IMR-90 (cell line): ENCODE measurements at regions not wholly inside any gene's neighbourhood (a gene's known extent, or its start where the extent isn't known, plus 50 kb on each side); places are given as distances from the start of the nearest gene placed in this dataset.

Experiments used
- ATAC-seq: fragments of 200-7000 bp; cut with Tn5 transposase; 2 replicates; pipeline ENCODE4 v1.9.1; 2020; ENCODE audit warnings: low read depth, mild to moderate bottlenecking, moderate library complexity
- BruUV-seq: library from RNA; stranded (reverse); fragments of 400-500 nt; replicated peaks from 2 replicates; lab custom pipeline; 2021; lab: Mats Ljungman, UMichigan
- CTCF ChIA-PET: fragments of 300-600 bp; formaldehyde crosslinking; extraction: SDS; loops from one replicate; lab custom pipeline; 2021; ENCODE audit warnings: antibody characterized with exemption; lab: Yijun Ruan, JAX
- POLR2A ChIA-PET: fragments of 300-600 bp; sonication (Branson Sonifier 250); formaldehyde crosslinking; loops from one replicate; lab custom pipeline; 2022; ENCODE audit warnings: antibody characterized with exemption; ENCODE audit not compliant: unreplicated experiment; lab: Charles Lee
- DNase-seq: peaks from one replicate; pipeline ENCODE4 v3.0.0; 2013
- H2AFZ ChIP-seq: replicated peaks from 2 replicates; pipeline ENCODE3; 2013; ENCODE audit warnings: low read length, mild to moderate bottlenecking; ENCODE audit not compliant: poor library complexity
- H2AK5ac ChIP-seq: 2 replicates; pipeline ENCODE4 v1.6.1; 2013; ENCODE audit warnings: low read depth, low read length, inconsistent platforms
- H2AK9ac ChIP-seq: replicated peaks from 2 replicates; pipeline ENCODE3; 2013; ENCODE audit warnings: mild to moderate bottlenecking, low read depth, low read length, moderate library complexity; ENCODE audit not compliant: poor library complexity
- H2BK120ac ChIP-seq: 2 replicates; pipeline ENCODE4 v1.6.1; 2013; ENCODE audit warnings: low read depth, low read length, inconsistent platforms
- H2BK15ac ChIP-seq: 3 replicates; pipeline ENCODE4 v1.6.1; 2013; ENCODE audit warnings: low read depth, low read length, inconsistent platforms
- H2BK20ac ChIP-seq: 2 replicates; pipeline ENCODE4 v1.6.1; 2013; ENCODE audit warnings: low read depth, mild to moderate bottlenecking, inconsistent platforms, low read length, moderate library complexity
- H2BK5ac ChIP-seq: 2 replicates; pipeline ENCODE4 v1.6.1; 2013; ENCODE audit warnings: mild to moderate bottlenecking, low read depth, low read length, inconsistent platforms; ENCODE audit not compliant: poor library complexity, severe bottlenecking
- H3K14ac ChIP-seq: replicated peaks from 2 replicates; pipeline ENCODE4 v1.6.1; 2013; ENCODE audit warnings: low read depth, low read length, inconsistent platforms
- H3K18ac ChIP-seq: 2 replicates; pipeline ENCODE4 v1.6.1; 2013; ENCODE audit warnings: low read depth, low read length, control low read depth
- H3K23ac ChIP-seq: 2 replicates; pipeline ENCODE4 v1.6.1; 2013; ENCODE audit warnings: low read depth, low read length, inconsistent platforms
- H3K27ac ChIP-seq: 2 replicates; pipeline ENCODE4 v1.5.1; 2013; ENCODE audit warnings: mild to moderate bottlenecking, control low read depth, low read length; ENCODE audit not compliant: insufficient read depth
- H3K27me3 ChIP-seq: 2 replicates; pipeline ENCODE4 v1.6.1; 2013; ENCODE audit warnings: low read length; ENCODE audit not compliant: control insufficient read depth, insufficient read depth
- H3K36me3 ChIP-seq: 2 replicates; pipeline ENCODE4 v1.6.1; 2013; ENCODE audit warnings: low read length, mixed read lengths; ENCODE audit not compliant: control insufficient read depth, insufficient read depth
- H3K4ac ChIP-seq: 2 replicates; pipeline ENCODE4 v1.6.1; 2013; ENCODE audit warnings: low read depth, low read length, inconsistent platforms
- H3K4me1 ChIP-seq: 2 replicates; pipeline ENCODE4 v1.6.1; 2013; ENCODE audit warnings: low read length, mixed read lengths; ENCODE audit not compliant: control insufficient read depth, insufficient read depth
- H3K4me2 ChIP-seq: 2 replicates; pipeline ENCODE4 v1.6.1; 2013; ENCODE audit warnings: low read depth, mild to moderate bottlenecking, control low read depth, low read length, moderate library complexity
- H3K4me3 ChIP-seq: 2 replicates; pipeline ENCODE4 v1.5.1; 2013; ENCODE audit warnings: low read depth, mild to moderate bottlenecking, control low read depth, low read length, moderate library complexity; ENCODE audit not compliant: insufficient read depth
- H3K56ac ChIP-seq: 2 replicates; pipeline ENCODE4 v1.6.1; 2013; ENCODE audit warnings: low read length, inconsistent platforms; ENCODE audit not compliant: insufficient read depth; ENCODE audit errors: extremely low read depth
- H3K79me1 ChIP-seq, 2 experiments: 2 replicates each; pipeline ENCODE4 v1.6.1; 2013; ENCODE audit warnings: low read length in 2 of 2, inconsistent platforms in 1 of 2, low read depth in 1 of 2
- H3K9ac ChIP-seq: 2 replicates; pipeline ENCODE4 v1.6.1; 2013; ENCODE audit warnings: low read depth, low read length, control low read depth
- H3K9me1 ChIP-seq: 2 replicates; pipeline ENCODE4 v1.6.1; 2013; ENCODE audit warnings: low read length, inconsistent platforms; ENCODE audit not compliant: insufficient read depth
- H3K9me3 ChIP-seq: 2 replicates; pipeline ENCODE4 v1.6.1; 2013; ENCODE audit warnings: low read length; ENCODE audit not compliant: control insufficient read depth, insufficient read depth
- H4K20me1 ChIP-seq: 2 replicates; pipeline ENCODE4 v1.6.1; 2013; ENCODE audit warnings: low read length, inconsistent platforms; ENCODE audit not compliant: insufficient read depth
- H4K5ac ChIP-seq: 2 replicates; pipeline ENCODE4 v1.6.1; 2013; ENCODE audit warnings: mild to moderate bottlenecking, low read depth, low read length, control low read depth
- H4K8ac ChIP-seq, 2 experiments: 2 replicates each; pipeline ENCODE4 v1.6.1; 2013; ENCODE audit warnings: low read depth in 2 of 2, low read length in 2 of 2, control low read depth in 1 of 2, inconsistent platforms in 1 of 2
- H4K91ac ChIP-seq: 2 replicates; pipeline ENCODE4 v1.6.1; 2013; ENCODE audit warnings: low read depth, low read length, inconsistent platforms; ENCODE audit not compliant: insufficient read depth
- CEBPB ChIP-seq: IDR thresholded peaks from 2 replicates; pipeline ENCODE4 v1.6.1; 2012; ENCODE audit warnings: low read depth, low read length, improper control_type of control experiment
- ELK1 ChIP-seq: fragments of 150-350 bp; IDR thresholded peaks from 2 replicates; pipeline ENCODE4 v1.6.1; 2016; ENCODE audit warnings: low read depth, mild to moderate bottlenecking, low read length, moderate library complexity, borderline replicate concordance
- WGBS, 2 experiments: methylation state at CpG; one replicate each; pipeline versions ENCODE4 v1.1.5 to v1.1.7; 2013; ENCODE audit warnings: missing lambda C conversion rate in 2 of 2; ENCODE audit not compliant: insufficient read length in 1 of 2; ENCODE audit errors: extremely low coverage in 2 of 2; 5-methylcytosine and 5-hydroxymethylcytosine counted together
- dilution Hi-C: fragments of 300-500 bp; cut with HindIII; formaldehyde crosslinking; loops from one replicate; pipeline ENCODE4 v1.14.3; 2018; ENCODE audit warnings: low sequenced_read_pairs; ENCODE audit not compliant: unreplicated experiment
- in situ Hi-C: fragments of 300-500 bp; cut with MboI; formaldehyde crosslinking; loops from 3 replicates; pipeline ENCODE4 v1.14.3; 2019; ENCODE audit warnings: low sequenced_read_pairs, inconsistent platforms, mixed read lengths
- intact Hi-C: fragments of 100-400 bp; cut with micrococcal nuclease; formaldehyde crosslinking; loops from 2 replicates; pipeline ENCODE4 v1.10.0; 2022

- Histone ChIP-seq H2BK5ac (no peak overlapping the region), H3K4me2 (no peak overlapping the region), H3K23ac (no peak overlapping the region), H3K18ac (no peak overlapping the region), H2BK15ac (no peak overlapping the region), H3K4ac (no peak overlapping the region), H3K4me3 (no peak overlapping the region), H2BK20ac (no peak overlapping the region), H4K5ac (no peak overlapping the region), H4K20me1 (no peaks in the 10 kb centered on the region), H3K27me3 (no peaks in the 10 kb centered on the region), H3K36me3 (no peaks in the 10 kb centered on the region), H4K91ac (no peak overlapping the region), H3K9ac (no peak overlapping the region), H2AK9ac (no peak overlapping the region), H2AFZ (no peak overlapping the region), H3K9me1 (peaks cover 4% of the 10 kb centered on the region; the same call in 1 of the 2 replicates), H4K8ac (no peak overlapping the region), H3K56ac (no peak overlapping the region), H3K14ac (no peak overlapping the region), H3K9me3 (no peaks in the 10 kb centered on the region), H2AK5ac (no peak overlapping the region), H3K27ac (no peak overlapping the region), H2BK120ac (no peak overlapping the region), H3K79me1 (no peaks in the 10 kb centered on the region), H3K4me1 (peaks cover 3% of the 10 kb centered on the region; the same call in 1 of the 2 replicates)
- intact Hi-C loops (no loop called here), in situ Hi-C loops (no loop called here), dilution Hi-C loops (no loop called here)
- ATAC-seq (no peak), DNase-seq (no peak)
- CTCF ChIA-PET: no interaction called here
- TF ChIP-seq CEBPB (peak; percentile 55), ELK1 (no peak)
- whole genome bisulfite sequencing, 2 experiments: no CpG with 5 or more reads among the region's 1 CpG
- BruUV-seq: no TSS peak
- POLR2A ChIA-PET: no interaction called here
Observed at GRCh38 chr2:28697602-28698149, 54.0 kb upstream of the PPP1CB start.
